ENCODE measurements at regions not wholly inside any gene's neighbourhood (a gene's known extent, or its start where the extent isn't known, plus 50 kb on each side); places are given as distances from the start of the nearest gene placed in this dataset.
A peak's percentile ranks its signal among the peaks of the same experiment; 100 is the strongest.

DNA sequence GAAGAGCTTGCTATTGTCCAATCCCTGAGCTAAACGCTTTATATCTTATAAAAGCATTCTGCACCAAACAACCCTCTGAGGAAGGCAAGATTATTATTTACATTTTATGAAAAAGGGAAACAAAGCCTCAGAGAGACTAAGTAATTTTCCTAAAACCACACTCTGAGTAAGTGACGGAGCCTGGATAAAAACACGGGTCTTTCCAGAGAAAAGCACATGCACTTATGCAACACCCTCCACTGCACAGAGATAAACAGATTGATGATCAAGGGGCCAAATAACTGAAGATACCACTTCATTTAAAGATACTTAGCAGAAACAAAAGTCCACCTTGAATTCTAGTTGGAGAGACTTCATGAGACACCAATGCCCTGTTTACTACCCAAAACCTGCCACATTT lies 214.7 kb upstream of the PDE10A start:
- no peak for DNase-seq (ENCODE audit: low read depth, low spot score)

DNA sequence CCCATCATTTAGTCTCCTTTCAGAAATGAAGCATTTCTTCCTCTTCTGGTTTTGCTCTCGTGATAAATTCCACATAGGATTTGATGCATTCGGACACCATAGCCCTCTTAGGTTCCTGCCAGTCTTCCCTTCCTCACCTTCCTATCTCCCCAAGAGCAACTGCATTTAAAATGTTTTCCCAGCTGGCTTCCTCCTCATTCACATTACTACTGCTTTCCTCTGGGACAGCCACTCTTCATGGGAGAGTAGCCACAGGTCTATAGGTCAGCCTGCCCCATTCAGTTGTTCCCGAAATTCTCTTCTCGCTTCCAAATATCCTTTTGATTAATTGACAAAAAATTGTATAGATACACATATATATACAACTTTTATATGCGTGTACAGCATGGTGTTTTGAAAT lies 214.2 kb upstream of the PDE10A start:
- no peak for DNase-seq (ENCODE audit: low read depth, low spot score)

DNA sequence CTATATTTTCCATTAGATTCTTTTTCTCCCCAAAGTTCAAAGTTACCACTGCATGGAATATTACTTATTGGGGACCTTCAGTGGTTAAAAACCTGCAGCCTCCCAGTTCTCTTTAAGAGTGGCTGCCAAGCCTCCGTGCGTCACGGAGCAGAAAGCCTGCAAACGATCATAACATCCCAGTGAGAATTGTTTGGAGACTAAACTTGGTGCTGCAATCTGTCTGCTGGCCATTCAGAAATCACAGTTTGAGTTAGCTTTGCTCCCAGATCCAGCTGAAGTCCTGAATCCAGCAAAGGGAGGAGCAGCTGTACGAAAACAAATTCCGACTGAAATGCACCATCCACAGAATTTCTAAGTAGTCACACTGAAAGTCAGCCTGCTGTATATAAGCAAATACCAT lies 213.5 kb upstream of the PDE10A start:
- DNase-seq (ENCODE audit: low read depth, low spot score), result no peak

- no peak for DNase-seq (ENCODE audit: low read depth, low spot score)
Observed at GRCh38 chr6:165875946-165876345, 212.9 kb upstream of the PDE10A start.

DNA sequence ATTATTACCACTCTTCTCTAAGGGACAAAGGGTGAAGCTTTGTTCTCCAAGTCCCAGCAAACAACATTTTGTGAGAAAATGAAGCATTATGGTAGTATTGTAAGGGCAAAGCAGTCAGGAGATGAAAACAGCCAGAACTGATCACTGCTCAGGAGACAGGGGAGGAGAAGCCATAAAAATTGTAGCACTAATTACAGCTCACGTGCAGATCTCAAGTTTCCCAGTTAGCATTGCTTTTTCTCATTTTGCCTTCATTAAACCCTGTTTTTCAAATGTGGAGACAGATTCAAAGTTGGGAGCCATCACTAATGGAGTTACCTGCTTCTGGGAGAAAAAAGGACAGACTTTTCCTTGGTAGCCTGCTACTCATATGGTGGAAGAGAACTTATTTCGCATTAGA lies 210.9 kb upstream of the PDE10A start:
- DNase-seq (ENCODE audit: low read depth, low spot score), result no peak

- DNase-seq (ENCODE audit: low read depth, low spot score), result no peak
Observed at GRCh38 chr6:165872811-165873210, 209.8 kb upstream of the PDE10A start.

GRCh38 chr6:165872311-165872710 lies 209.3 kb upstream of the PDE10A start:
- DNase-seq (ENCODE audit: low read depth, low spot score), result no peak

DNA sequence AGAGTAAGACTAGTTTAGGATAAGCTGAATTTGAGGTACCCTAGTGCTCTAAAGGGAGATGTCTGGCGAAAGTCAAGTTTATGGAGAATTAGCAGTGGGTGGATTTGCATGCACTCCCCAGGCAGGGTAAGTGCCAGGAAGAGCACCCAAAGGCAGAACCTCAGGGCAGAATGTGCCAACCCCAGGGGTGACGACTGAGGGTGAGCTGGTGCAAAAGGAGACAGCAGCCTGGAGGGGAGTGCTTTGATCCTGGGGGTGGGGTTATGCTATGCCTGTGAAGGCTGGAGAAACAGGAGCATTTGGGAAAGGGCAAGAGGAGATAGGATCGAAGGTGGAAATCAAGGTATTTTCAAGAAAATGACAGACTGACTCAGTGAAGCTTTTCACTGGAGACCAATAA lies 208.5 kb upstream of the PDE10A start:
- no peak for DNase-seq (ENCODE audit: low read depth, low spot score)

DNA sequence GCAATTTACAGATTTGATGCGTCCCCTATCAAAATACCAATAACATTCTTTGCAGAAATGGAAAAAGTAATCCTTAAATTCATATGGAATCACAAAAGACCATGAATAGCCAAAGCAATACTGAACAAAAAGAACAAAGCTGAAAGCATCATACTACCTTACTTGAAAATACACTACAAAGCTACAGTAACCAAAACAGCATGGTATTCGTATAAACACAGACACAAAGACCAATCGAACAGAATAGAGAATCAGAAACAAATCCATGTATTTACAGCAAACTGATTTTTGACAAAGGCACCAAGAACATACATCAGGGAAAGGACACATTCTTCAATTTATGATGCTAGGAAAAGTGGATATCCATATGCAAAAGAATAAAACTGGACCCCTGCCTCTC lies 206.5 kb upstream of the PDE10A start:
- DNase-seq (ENCODE audit: low read depth, low spot score), result no peak

- no peak for DNase-seq (ENCODE audit: low read depth, low spot score)
Observed at GRCh38 chr6:165864925-165865324, 201.9 kb upstream of the PDE10A start.

DNA sequence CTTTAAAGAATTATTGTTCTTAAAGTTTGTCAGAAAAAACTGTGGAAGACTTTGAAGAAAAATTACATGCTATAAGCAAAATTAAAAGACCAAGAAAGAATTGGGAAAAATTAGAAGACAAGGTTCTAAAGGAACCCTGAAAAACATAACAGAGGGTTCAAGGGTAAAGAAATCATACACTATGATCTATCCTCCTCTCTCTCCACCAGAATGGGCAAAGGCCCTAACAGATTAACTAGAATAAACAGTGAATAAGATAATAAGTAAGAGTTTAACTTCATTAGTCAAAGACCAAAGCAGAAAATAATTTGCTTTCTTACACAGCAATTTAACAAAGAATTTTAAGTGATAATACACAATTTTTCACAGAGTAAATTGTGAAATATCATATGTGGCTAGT lies 201.2 kb upstream of the PDE10A start:
- DNase-seq (ENCODE audit: low read depth, low spot score), result no peak

DNA sequence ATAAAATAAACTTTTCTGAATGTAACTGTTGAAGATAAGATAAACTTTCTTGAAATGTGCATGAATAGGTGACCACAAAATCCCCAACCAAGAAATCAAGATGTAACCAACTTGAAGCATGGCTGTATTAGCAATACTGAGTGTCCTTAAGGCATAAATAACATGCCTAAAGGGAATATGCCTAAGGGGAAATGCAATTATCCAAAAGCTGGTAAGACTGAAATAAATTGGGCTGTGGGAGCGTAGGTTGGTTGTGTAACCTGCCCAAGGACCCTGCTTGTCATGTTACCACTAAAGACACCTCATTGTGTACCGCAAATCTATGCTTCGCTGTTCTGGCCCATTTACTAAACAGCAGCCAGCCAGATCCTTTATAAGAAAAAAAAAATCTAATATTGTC lies 200.8 kb upstream of the PDE10A start:
- DNase-seq (ENCODE audit: low read depth, low spot score), result no peak

GRCh38 chr6:165862813-165863212 lies 199.8 kb upstream of the PDE10A start:
- no peak for DNase-seq (ENCODE audit: low read depth, low spot score)

- no peak for DNase-seq (ENCODE audit: low read depth, low spot score)
Observed at GRCh38 chr6:165861226-165861625, 198.2 kb upstream of the PDE10A start.

GRCh38 chr6:165858586-165858985 lies 195.5 kb upstream of the PDE10A start:
- no peak for DNase-seq (ENCODE audit: low read depth, low spot score)

- DNase-seq (ENCODE audit: low read depth, low spot score), result no peak
Observed at GRCh38 chr6:165855856-165856255, 192.8 kb upstream of the PDE10A start.

GRCh38 chr6:165854863-165855593 lies 192.0 kb upstream of the PDE10A start:
- DNase-seq (ENCODE audit: low read depth, low spot score), result no peak

- no peak for DNase-seq (ENCODE audit: low read depth, low spot score)
Observed at GRCh38 chr6:165854061-165854862, 191.2 kb upstream of the PDE10A start.

DNA sequence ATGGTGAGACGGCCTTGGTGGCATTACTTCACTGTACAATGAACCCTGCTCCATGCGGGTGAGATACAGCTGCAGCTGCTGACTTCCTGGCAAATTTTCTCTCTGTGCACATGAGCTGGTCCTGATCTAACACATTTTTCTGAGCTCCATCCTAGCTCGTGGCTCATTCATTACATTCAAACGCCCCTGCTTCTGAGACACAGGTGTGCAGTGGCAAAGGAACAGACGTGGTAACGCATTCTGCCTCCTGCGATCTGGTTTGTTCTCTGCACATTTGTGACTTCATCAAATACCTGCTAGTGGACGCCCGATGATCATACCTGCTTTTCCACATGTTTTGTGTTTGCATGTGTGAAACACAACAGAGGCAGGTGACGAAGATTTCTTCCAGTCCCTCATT lies 189.6 kb upstream of the PDE10A start:
- no peak for DNase-seq (ENCODE audit: low read depth, low spot score)

DNA sequence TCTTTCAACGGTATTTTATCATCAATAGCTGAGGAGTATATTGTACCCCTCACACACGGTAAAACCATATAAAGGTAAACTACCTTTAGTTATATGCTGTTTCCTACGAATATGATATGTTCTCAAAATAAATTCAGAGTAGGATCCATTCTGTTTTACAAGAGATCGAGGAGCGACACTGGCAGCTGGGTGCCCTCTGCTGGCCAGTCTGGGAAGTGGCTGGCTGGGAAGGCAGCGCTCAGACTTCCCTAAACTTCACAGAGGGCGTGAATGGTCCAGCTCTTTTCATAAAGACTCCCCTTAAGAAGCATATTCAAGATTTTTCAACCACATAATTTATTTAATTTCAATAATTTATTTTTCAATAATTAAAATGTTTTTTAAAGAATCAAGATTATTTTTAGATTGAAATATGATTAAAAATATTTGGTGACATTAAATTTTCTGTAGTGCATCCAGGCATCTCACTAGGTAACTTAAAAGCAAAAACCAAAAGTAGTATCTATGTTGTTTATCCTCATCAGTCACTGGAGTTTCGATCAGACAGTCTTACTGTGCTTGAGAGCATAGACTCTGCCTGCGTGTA lies 187.5 kb upstream of the PDE10A start:
- peak; percentile 29 for DNase-seq (ENCODE audit: low read depth, low spot score)

- DNase-seq (ENCODE audit: low read depth, low spot score), result no peak
Observed at GRCh38 chr6:165849534-165850430, 186.7 kb upstream of the PDE10A start.

DNA sequence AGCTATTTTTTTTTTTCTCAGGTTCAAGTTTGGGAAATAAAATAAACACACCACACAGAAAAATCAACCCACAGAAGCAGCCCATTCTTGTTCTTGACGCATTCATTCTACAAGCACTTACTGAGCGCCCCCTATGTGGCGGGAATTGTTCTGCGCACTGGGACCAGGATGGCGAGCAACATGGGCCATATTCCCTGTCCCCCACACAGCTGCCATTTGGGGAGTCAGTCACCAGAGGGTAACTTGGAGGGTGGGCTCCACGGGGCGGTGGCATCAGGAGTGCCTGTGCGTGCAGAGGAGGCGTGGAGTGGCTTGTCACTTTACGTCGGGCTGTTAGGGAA lies 185.0 kb upstream of the PDE10A start:
- no peak for DNase-seq (ENCODE audit: low read depth, low spot score)

All from smooth muscle cell of the brain vasculature (primary cell).